ENCODE measurements at regions not wholly inside any gene's neighbourhood (a gene's known extent, or its start where the extent isn't known, plus 50 kb on each side); places are given as distances from the start of the nearest gene placed in this dataset.

GRCh38 chr5:74179701-74180100 lies 460.8 kb downstream of the ENC1 start:
- TF ChIP-seq POLR2AphosphoS5 (IDR thresholded peaks at IDR 0.05; ENCODE audit: low read depth, low read length) (no peak), POLR2A (IDR thresholded peaks at IDR 0.05; ENCODE audit: low read depth, low read length) (no peak), TAF1 (IDR thresholded peaks at IDR 0.05; ENCODE audit: low read depth, low read length) (no peak), PAX5 (IDR thresholded peaks at IDR 0.05; ENCODE audit: insufficient read depth, low read length, severe bottlenecking) (no peak)

Measured in GM12891 (cell line).